ENCODE measurements at regions not wholly inside any gene's neighbourhood (a gene's known extent, or its start where the extent isn't known, plus 50 kb on each side); places are given as distances from the start of the nearest gene placed in this dataset.

- TF ChIP-seq CTCF (IDR thresholded peaks at IDR 0.05; ENCODE audit: low read depth, low read length, poor library complexity, severe bottlenecking) (no peak), EZH2phosphoT487 (IDR thresholded peaks at IDR 0.05; ENCODE audit: borderline replicate concordance, low read length) (no peak)
Measured at GRCh38 chr12:67540920-67541624, 107.5 kb upstream of the DYRK2 start.
